ENCODE measurements at regions not wholly inside any gene's neighbourhood (a gene's known extent, or its start where the extent isn't known, plus 50 kb on each side); places are given as distances from the start of the nearest gene placed in this dataset.

- Histone ChIP-seq H3K36me3 (ENCODE audit: control insufficient read depth in 2 of 2, insufficient read depth in 2 of 2, low read length in 1 of 2) (no peaks in the 10 kb centered on the region), H3K9ac (ENCODE audit: control insufficient read depth, insufficient read depth, low read length) (no peak overlapping the region), H4K20me1 (ENCODE audit: control insufficient read depth, insufficient read depth) (no peaks in the 10 kb centered on the region), H3K4me1 (ENCODE audit: control insufficient read depth, insufficient read depth, low read length) (no peaks in the 10 kb centered on the region), H3K4me2 (ENCODE audit: control insufficient read depth, insufficient read depth) (no peak overlapping the region), H3K9me3 (replicated peaks; ENCODE audit: control insufficient read depth, insufficient read depth, low read length) (no peaks in the 10 kb centered on the region), H3K79me2 (ENCODE audit: control insufficient read depth, insufficient read depth, low read length) (no peaks in the 10 kb centered on the region), H3K4me3 (no peak overlapping the region), H2AFZ (ENCODE audit: control insufficient read depth, low read depth, low read length) (no peak overlapping the region), H3K27me3 (replicated peaks in 1 of 2; ENCODE audit: control insufficient read depth in 2 of 2, insufficient read depth in 2 of 2, low read length in 1 of 2) (no peaks in the 10 kb centered on the region), H3K27ac (ENCODE audit: control insufficient read depth, insufficient read depth) (no peak overlapping the region)
- no peak for ATAC-seq
- FAIRE-seq, result no peak
- intact Hi-C loops (cut with micrococcal nuclease; ENCODE audit: unreplicated experiment) (no loop called here), in situ Hi-C loops (cut with MboI) (no loop called here)
- TF ChIP-seq ZNF384 (IDR thresholded peaks at IDR 0.05; ENCODE audit: borderline replicate concordance, low read depth, low read length) (no peak), ZNF592 (IDR thresholded peaks at IDR 0.05) (no peak), SPI1 (IDR thresholded peaks at IDR 0.05; ENCODE audit: borderline replicate concordance, insufficient read depth, low read depth, low read length) (no peak), ZNF622 (IDR thresholded peaks at IDR 0.05) (no peak), ZBTB40 (IDR thresholded peaks at IDR 0.05; ENCODE audit: borderline replicate concordance) (no peak), BRCA1 (IDR thresholded peaks at IDR 0.05; ENCODE audit: low read depth, low read length) (no peak), BCLAF1 (IDR thresholded peaks at IDR 0.05) (no peak), YY1 (IDR thresholded peaks at IDR 0.05; ENCODE audit: low read depth, low read length) (no peak), USF2 (IDR thresholded peaks at IDR 0.05; ENCODE audit: borderline replicate concordance, low read depth, low read length) (no peak), SRF (IDR thresholded peaks at IDR 0.05; ENCODE audit: low read depth in 2 of 2, low read length in 2 of 2) (no peak), MXI1 (IDR thresholded peaks at IDR 0.05; ENCODE audit: low read depth, low read length) (no peak)
- RAD21 ChIA-PET (ENCODE audit: unreplicated experiment), result no interaction called here
- SMC1A ChIA-PET (ENCODE audit: uncharacterized antibody, unreplicated experiment), result no interaction called here
- no TSS peak for BruUV-seq (replicated peaks)
- no peak for DNase-seq (ENCODE audit: low read depth, low spot score)
- CTCF ChIA-PET, result no interaction called here
- POLR2A ChIA-PET, result no interaction called here
These were observed 389.7 kb upstream of the NR3C2 start for GRCh38 chr4:148831945-148832344.

Measured in GM12878 (cell line).